Activated naive CD8-positive, alpha-beta T cell treated with anti-CD3 and anti-CD28 coated beads for 36 hours (primary cell): ENCODE measurements at regions not wholly inside any gene's neighbourhood (a gene's known extent, or its start where the extent isn't known, plus 50 kb on each side); places are given as distances from the start of the nearest gene placed in this dataset.
"Not testable (repeated sequence)": the region's sequence is repeated elsewhere in the genome, so short reads cannot be mapped to it uniquely, and the experiment has no call there.

ENCODE experiments used
- DNase-seq: peaks from one replicate; pipeline ENCODE4 v3.0.0; 2021
- H3K27ac Mint-ChIP-seq: one replicate; pipeline ENCODE4 v1.8.0; 2022; ENCODE audit warnings: mild to moderate bottlenecking, moderate library complexity, mixed read lengths
- H3K27me3 Mint-ChIP-seq: one replicate; pipeline ENCODE4 v1.8.0; 2022; ENCODE audit warnings: mild to moderate bottlenecking, mixed read lengths
- H3K36me3 Mint-ChIP-seq: one replicate; pipeline ENCODE4 v1.8.0; 2021; ENCODE audit warnings: mild to moderate bottlenecking, mixed read lengths
- H3K4me1 Mint-ChIP-seq: one replicate; pipeline ENCODE4 v1.8.0; 2021; ENCODE audit warnings: mixed read lengths
- H3K4me3 Mint-ChIP-seq: one replicate; pipeline ENCODE4 v1.8.0; 2022; ENCODE audit warnings: mild to moderate bottlenecking, moderate library complexity, mixed read lengths
- H3K9me3 Mint-ChIP-seq: one replicate; pipeline ENCODE4 v1.8.0; 2022; ENCODE audit warnings: mixed read lengths

DNA sequence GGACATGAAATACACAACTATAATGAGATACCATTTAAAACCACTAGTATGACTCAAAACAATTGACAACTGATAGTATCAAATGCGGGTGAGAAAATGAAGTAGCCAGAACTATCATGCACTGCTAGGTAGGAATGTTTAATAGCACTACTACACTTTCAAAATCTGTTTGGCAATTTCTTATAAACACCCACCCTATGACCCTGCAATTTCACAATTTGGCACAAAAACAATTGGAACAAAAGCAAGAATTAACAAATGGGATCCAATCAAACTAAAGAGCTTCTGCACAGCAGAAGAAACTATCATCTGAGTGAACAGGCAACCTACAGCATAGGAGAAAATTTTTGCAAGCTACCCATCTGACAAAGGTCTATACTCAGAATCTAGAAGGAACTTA, 431.2 kb upstream of the GYPC start:
- no peak overlapping the region for H3K4me3 Mint-ChIP-seq
- no peaks in the 10 kb centered on the region for H3K36me3 Mint-ChIP-seq
- H3K9me3 Mint-ChIP-seq: peaks cover 4% of the 10 kb centered on the region
- DNase-seq: no peak
- no peak overlapping the region for H3K27ac Mint-ChIP-seq
- no peaks in the 10 kb centered on the region for H3K4me1 Mint-ChIP-seq
- H3K27me3 Mint-ChIP-seq: no peaks in the 10 kb centered on the region

- no peaks in the 10 kb centered on the region for H3K27me3 Mint-ChIP-seq
- no peak overlapping the region for H3K4me3 Mint-ChIP-seq
- no peaks in the 10 kb centered on the region for H3K36me3 Mint-ChIP-seq
- H3K4me1 Mint-ChIP-seq: no peaks in the 10 kb centered on the region
- no peak overlapping the region for H3K27ac Mint-ChIP-seq
- peaks cover 4% of the 10 kb centered on the region for H3K9me3 Mint-ChIP-seq
- DNase-seq: no peak
Measured at GRCh38 chr2:126227250-126227649, 428.7 kb upstream of the GYPC start.

DNA sequence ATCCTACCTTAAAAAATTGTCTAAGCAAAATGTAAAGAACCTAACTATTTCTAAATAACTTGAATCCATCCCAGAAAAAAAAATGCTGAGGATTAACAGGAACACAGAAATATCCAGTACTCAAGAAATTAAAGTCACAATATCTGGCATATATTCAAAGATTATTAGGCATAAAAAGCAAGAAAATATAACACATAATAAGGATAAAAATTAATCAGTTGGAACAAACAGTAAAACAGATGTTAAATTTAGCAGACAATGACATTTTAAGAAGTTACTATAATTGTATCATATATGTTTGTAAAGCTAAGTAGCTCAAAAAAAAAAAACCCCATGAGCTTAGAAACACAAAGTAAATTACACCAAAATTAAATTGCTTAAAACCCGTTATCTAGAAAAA, 427.4 kb upstream of the GYPC start:
- no peaks in the 10 kb centered on the region for H3K36me3 Mint-ChIP-seq
- no peaks in the 10 kb centered on the region for H3K4me1 Mint-ChIP-seq
- no peak overlapping the region for H3K4me3 Mint-ChIP-seq
- H3K27me3 Mint-ChIP-seq: peaks cover 1% of the 10 kb centered on the region
- H3K27ac Mint-ChIP-seq: no peak overlapping the region
- no peak for DNase-seq
- H3K9me3 Mint-ChIP-seq: peaks cover 4% of the 10 kb centered on the region

- H3K4me1 Mint-ChIP-seq: no peaks in the 10 kb centered on the region
- H3K4me3 Mint-ChIP-seq: no peak overlapping the region
- no peak overlapping the region for H3K27ac Mint-ChIP-seq
- H3K9me3 Mint-ChIP-seq: no peaks in the 10 kb centered on the region
- DNase-seq: no peak
- no peaks in the 10 kb centered on the region for H3K36me3 Mint-ChIP-seq
- peaks cover 11% of the 10 kb centered on the region for H3K27me3 Mint-ChIP-seq
Measured at GRCh38 chr2:126238251-126238650, 417.7 kb upstream of the GYPC start.

DNA sequence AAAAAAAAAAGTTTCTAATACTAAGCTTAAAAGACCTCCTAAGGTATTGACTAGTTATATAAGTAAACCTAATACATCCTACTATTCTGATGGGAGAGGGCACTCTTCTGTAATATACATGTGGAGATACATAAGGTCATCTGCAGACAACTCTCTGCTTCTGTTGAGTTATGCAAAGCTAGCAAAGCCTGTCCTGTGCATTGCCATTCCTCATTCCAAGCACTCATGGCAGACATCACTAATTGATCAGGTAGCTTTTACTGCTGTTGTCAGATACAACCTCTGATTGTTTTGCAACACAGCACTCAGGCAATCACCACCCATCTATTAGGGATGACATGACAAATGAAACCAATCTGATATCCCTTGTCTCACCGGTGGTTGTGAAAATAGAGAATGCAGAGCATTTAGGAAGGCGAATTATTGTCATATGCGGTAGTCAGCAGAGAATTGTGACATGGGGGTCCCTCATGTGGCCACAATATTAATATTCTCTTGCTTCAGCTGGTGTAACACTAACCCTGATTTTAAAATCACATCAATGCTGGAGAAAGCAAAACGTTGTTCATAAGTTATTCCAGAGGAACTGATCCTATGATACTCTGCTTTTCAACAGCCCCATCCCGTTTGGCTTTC, 416.5 kb upstream of the GYPC start:
- H3K36me3 Mint-ChIP-seq: no peaks in the 10 kb centered on the region
- H3K27ac Mint-ChIP-seq: no peak overlapping the region
- no peaks in the 10 kb centered on the region for H3K9me3 Mint-ChIP-seq
- H3K4me3 Mint-ChIP-seq: no peak overlapping the region
- H3K4me1 Mint-ChIP-seq: no peaks in the 10 kb centered on the region
- DNase-seq: no peak
- H3K27me3 Mint-ChIP-seq: peaks cover 8% of the 10 kb centered on the region

DNA sequence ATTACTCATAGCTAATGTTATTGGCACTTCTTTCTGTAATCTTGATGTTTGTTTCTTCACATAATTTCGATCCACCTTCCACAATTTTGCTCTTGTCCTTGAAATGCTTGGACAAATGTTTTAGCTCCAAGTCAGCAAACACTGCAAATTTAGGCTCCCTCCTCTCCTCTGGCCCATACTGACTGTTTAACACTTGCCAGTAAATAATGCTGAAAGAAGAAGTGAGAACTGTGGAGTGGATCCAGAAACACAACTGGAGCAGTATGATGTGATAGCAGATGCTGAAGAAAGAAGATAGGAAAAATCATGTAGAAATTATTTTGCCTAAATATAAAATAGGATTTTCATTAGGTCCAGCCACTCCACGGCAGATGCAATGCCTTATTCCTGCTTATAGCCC, 415.0 kb upstream of the GYPC start:
- peaks cover 8% of the 10 kb centered on the region for H3K27me3 Mint-ChIP-seq
- H3K36me3 Mint-ChIP-seq: no peaks in the 10 kb centered on the region
- DNase-seq: no peak
- no peak overlapping the region for H3K4me3 Mint-ChIP-seq
- H3K4me1 Mint-ChIP-seq: no peaks in the 10 kb centered on the region
- no peaks in the 10 kb centered on the region for H3K9me3 Mint-ChIP-seq
- H3K27ac Mint-ChIP-seq: no peak overlapping the region

- no peak overlapping the region for H3K27ac Mint-ChIP-seq
- H3K27me3 Mint-ChIP-seq: peaks cover 8% of the 10 kb centered on the region
- DNase-seq: no peak
- H3K4me3 Mint-ChIP-seq: no peak overlapping the region
- no peaks in the 10 kb centered on the region for H3K36me3 Mint-ChIP-seq
- no peaks in the 10 kb centered on the region for H3K4me1 Mint-ChIP-seq
- H3K9me3 Mint-ChIP-seq: no peaks in the 10 kb centered on the region
Measured at GRCh38 chr2:126241411-126241810, 414.5 kb upstream of the GYPC start.

- Mint-ChIP-seq H3K4me1 (no peaks in the 10 kb centered on the region), H3K27ac (no peak overlapping the region), H3K9me3 (no peaks in the 10 kb centered on the region), H3K36me3 (no peaks in the 10 kb centered on the region), H3K27me3 (peaks cover 5% of the 10 kb centered on the region), H3K4me3 (no peak overlapping the region)
- peak; percentile 27 for DNase-seq
Measured at GRCh38 chr2:126244937-126245336, 411.0 kb upstream of the GYPC start.

GRCh38 chr2:126253669-126254068, 402.3 kb upstream of the GYPC start:
- no peaks in the 10 kb centered on the region for H3K9me3 Mint-ChIP-seq
- H3K36me3 Mint-ChIP-seq: no peaks in the 10 kb centered on the region
- DNase-seq: no peak
- no peak overlapping the region for H3K4me3 Mint-ChIP-seq
- no peak overlapping the region for H3K27ac Mint-ChIP-seq
- no peaks in the 10 kb centered on the region for H3K27me3 Mint-ChIP-seq
- no peaks in the 10 kb centered on the region for H3K4me1 Mint-ChIP-seq

GRCh38 chr2:126264625-126265024, 391.3 kb upstream of the GYPC start:
- DNase-seq: no peak
- H3K27ac Mint-ChIP-seq: no peak overlapping the region
- no peaks in the 10 kb centered on the region for H3K36me3 Mint-ChIP-seq
- no peaks in the 10 kb centered on the region for H3K9me3 Mint-ChIP-seq
- no peaks in the 10 kb centered on the region for H3K4me1 Mint-ChIP-seq
- H3K27me3 Mint-ChIP-seq: peaks cover 26% of the 10 kb centered on the region
- H3K4me3 Mint-ChIP-seq: no peak overlapping the region

- Mint-ChIP-seq H3K4me3 (no peak overlapping the region), H3K27me3 (peaks cover 9% of the 10 kb centered on the region), H3K9me3 (no peaks in the 10 kb centered on the region), H3K36me3 (no peaks in the 10 kb centered on the region), H3K4me1 (no peaks in the 10 kb centered on the region), H3K27ac (no peak overlapping the region)
- no peak for DNase-seq
Measured at GRCh38 chr2:126269911-126270310, 386.0 kb upstream of the GYPC start.

GRCh38 chr2:126270587-126270986, 385.4 kb upstream of the GYPC start:
- H3K9me3 Mint-ChIP-seq: no peaks in the 10 kb centered on the region
- H3K36me3 Mint-ChIP-seq: no peaks in the 10 kb centered on the region
- peaks cover 11% of the 10 kb centered on the region for H3K27me3 Mint-ChIP-seq
- no peak for DNase-seq
- no peaks in the 10 kb centered on the region for H3K4me1 Mint-ChIP-seq
- no peak overlapping the region for H3K27ac Mint-ChIP-seq
- H3K4me3 Mint-ChIP-seq: no peak overlapping the region

GRCh38 chr2:126272401-126272800, 383.6 kb upstream of the GYPC start:
- Mint-ChIP-seq H3K9me3 (no peaks in the 10 kb centered on the region), H3K36me3 (no peaks in the 10 kb centered on the region), H3K27me3 (peaks cover 12% of the 10 kb centered on the region), H3K27ac (no peak overlapping the region), H3K4me1 (no peaks in the 10 kb centered on the region), H3K4me3 (no peak overlapping the region)
- DNase-seq: no peak

GRCh38 chr2:126275098-126275497, 380.9 kb upstream of the GYPC start:
- Mint-ChIP-seq H3K4me3 (no peak overlapping the region), H3K36me3 (no peaks in the 10 kb centered on the region), H3K9me3 (no peaks in the 10 kb centered on the region), H3K27ac (no peak overlapping the region), H3K4me1 (no peaks in the 10 kb centered on the region), H3K27me3 (peaks cover 7% of the 10 kb centered on the region)
- no peak for DNase-seq

GRCh38 chr2:126276268-126276667, 379.7 kb upstream of the GYPC start:
- not testable (repeated sequence) for H3K4me1 Mint-ChIP-seq, DNase-seq, H3K9me3 Mint-ChIP-seq, H3K36me3 Mint-ChIP-seq, H3K27me3 Mint-ChIP-seq, H3K4me3 Mint-ChIP-seq, H3K27ac Mint-ChIP-seq

GRCh38 chr2:126288362-126288761, 367.6 kb upstream of the GYPC start:
- Mint-ChIP-seq H3K27ac (no peak overlapping the region), H3K4me1 (no peaks in the 10 kb centered on the region), H3K27me3 (peaks cover 16% of the 10 kb centered on the region), H3K36me3 (no peaks in the 10 kb centered on the region), H3K9me3 (no peaks in the 10 kb centered on the region), H3K4me3 (no peak overlapping the region)
- no peak for DNase-seq

- H3K27ac Mint-ChIP-seq, H3K4me3 Mint-ChIP-seq, DNase-seq, H3K4me1 Mint-ChIP-seq, H3K36me3 Mint-ChIP-seq, H3K9me3 Mint-ChIP-seq: not testable (repeated sequence)
- peaks cover 10% of the 10 kb centered on the region for H3K27me3 Mint-ChIP-seq
Measured at GRCh38 chr2:126293962-126294361, 362.0 kb upstream of the GYPC start.
